Right ventricle myocardium inferior (tissue), 1 donor: ENCODE measurements at regions not wholly inside any gene's neighbourhood (a gene's known extent, or its start where the extent isn't known, plus 50 kb on each side); places are given as distances from the start of the nearest gene placed in this dataset.

Experiments used
- ATAC-seq: fragments of 200-7000 bp; cut with Tn5 transposase; one replicate; pipeline ENCODE4 v1.9.1; 2020; ENCODE audit warnings: mild to moderate bottlenecking, moderate library complexity
- DNase-seq: peaks from one replicate; pipeline ENCODE4 v3.0.0; 2021; ENCODE audit errors: missing footprints
- intact Hi-C: fragments of 100-400 bp; cut with DNase I; formaldehyde crosslinking; loops from one replicate; pipeline ENCODE4 v1.11.0; 2022
- donor health status: DM: no; HTN: yes; CAD: no; lungs with severe emphysema.

DNA sequence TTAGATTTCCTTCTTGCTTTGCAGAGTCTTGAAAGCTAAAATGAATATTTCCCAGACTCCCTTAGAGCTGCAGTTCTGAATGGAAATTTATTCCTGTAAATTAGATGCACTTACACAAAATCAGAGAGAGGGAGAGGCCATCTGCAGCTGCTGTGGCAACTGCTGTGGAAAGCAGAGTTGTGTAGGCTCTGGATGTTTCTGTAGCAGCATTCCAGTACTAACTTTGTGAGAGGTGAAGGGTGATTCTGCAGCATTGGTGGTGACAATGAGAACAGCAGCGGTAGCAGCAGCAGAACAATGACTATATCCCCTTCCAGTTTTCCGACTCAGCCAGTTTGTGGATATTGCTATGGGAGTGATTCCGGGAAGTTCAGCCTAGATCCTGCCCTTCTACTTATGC lies 433.0 kb upstream of the REG3G start:
- ATAC-seq (no peak), DNase-seq (no peak)
- intact Hi-C loops, result no loop called here

GRCh38 chr2:78601113-78601512 lies 424.4 kb upstream of the REG3G start:
- intact Hi-C loops, result no loop called here
- DNase-seq (no peak), ATAC-seq (no peak)

DNA sequence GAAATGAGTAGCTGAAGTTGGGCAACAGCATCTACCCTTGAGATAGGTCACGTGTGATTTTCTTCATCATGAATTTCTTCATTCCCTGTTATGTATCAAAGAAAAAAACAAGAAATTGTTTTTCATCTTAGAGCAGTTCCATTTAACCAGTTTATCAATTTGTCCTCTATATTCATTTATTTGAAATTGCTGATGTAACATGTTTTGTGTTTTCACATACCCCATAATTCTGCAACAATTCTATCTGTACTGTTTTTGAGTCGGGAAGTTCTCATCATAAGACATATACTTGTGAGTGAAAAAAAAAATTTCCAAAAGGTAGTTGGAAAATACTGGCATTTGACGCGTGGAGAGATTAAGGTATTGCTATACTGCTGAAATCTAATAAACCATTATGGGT lies 422.6 kb upstream of the REG3G start:
- no peak for DNase-seq
- no peak for ATAC-seq
- intact Hi-C loops, result no loop called here

- intact Hi-C loops, result no loop called here
- DNase-seq (no peak), ATAC-seq (no peak)
Observed at GRCh38 chr2:78606895-78607294, 418.6 kb upstream of the REG3G start.

- no peak for ATAC-seq
- intact Hi-C loops, result no loop called here
- no peak for DNase-seq
Observed at GRCh38 chr2:78614726-78615125, 410.8 kb upstream of the REG3G start.

GRCh38 chr2:78615956-78616355 lies 409.5 kb upstream of the REG3G start:
- intact Hi-C loops, result no loop called here
- no peak for ATAC-seq

DNA sequence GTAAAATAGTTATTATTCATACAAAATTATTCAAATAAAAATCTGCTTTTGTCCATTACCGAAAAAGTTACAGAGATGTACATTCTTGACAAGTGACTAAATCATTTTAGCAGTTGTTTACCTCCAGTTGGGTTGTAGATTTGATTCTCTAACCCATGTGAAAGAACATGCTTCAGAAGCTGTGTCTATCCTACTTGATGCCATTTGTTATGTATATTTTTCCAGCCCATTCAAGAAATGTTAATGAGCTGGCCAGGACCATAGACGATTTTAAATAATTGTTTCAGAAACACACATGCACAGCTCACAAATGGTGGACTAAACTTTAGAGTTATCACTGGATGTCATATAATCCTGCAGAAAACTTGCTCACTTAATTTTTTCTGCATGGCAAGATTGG lies 391.1 kb upstream of the REG3G start:
- ATAC-seq, result no peak
- no peak for DNase-seq
- intact Hi-C loops, result no loop called here

More at GRCh38 chr2:78615956-78616355, 409.5 kb upstream of the REG3G start:
- DNase-seq, result no peak

GRCh38 chr2:78644854-78645253 lies 380.6 kb upstream of the REG3G start:
- no peak for ATAC-seq

DNA sequence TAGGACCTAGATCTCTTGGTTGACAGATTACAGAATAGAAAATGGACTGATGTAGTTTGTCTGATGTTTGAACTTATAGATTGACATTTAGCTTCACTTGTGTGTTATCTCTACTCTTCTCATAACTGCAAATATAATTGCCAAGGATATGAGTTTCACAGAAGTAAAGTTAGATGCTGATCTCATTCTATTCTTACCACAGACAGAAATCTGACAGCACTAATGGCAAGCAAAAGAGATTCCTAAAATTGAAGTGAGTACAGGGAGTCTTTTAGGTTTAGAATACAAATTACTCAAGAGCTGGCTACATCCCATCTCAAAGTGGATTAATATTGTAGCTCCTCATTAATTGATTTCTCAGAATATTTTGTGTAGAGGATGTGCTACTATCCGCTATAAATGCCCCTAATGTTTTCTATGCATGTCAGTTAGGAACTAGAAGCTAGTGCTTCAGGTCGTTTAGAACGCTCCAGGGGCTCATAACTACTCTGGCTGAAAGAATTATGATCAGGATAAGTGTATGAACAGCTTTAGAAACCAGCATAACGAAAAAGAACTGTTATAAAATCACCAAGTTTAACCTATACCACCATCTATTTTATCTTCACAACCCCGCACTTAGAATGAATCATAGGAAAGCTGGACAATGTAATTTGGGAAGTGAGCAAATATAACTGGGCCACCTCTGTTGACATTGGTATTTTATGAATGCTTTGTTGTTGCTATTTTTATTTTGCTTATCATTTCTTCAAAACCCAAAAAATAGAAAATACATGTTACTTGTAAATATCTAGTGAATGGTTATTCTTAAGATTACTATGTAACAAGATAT lies 378.8 kb upstream of the REG3G start:
- ATAC-seq (no peak), DNase-seq (no peak)
- intact Hi-C loops, result no loop called here

More at GRCh38 chr2:78644854-78645253, 380.6 kb upstream of the REG3G start:
- intact Hi-C loops, result no loop called here
- no peak for DNase-seq

- ATAC-seq (no peak), DNase-seq (no peak)
- intact Hi-C loops, result no loop called here
Observed at GRCh38 chr2:78648558-78648957, 376.9 kb upstream of the REG3G start.

DNA sequence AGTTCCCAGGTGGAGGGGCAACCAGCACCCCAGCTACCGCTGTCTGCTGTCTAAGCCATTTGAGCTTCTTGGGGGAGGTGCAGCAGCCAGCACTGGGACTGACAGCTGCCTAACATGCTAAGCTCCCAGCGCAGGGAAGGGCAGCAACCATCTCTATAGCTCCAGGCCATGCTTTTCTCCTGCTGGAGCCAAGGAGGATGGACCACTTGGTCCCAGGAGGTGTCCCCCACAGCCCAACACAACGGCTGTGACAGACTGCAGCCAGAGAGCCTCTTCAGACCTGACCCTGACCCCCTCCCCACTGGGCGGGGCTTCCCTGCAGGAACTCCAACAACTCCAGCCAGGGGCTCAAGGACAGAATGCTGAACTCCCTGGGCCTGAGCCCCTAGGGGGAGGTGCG lies 370.6 kb upstream of the REG3G start:
- intact Hi-C loops, result no loop called here
- ATAC-seq (no peak), DNase-seq (peak; percentile 45)

DNA sequence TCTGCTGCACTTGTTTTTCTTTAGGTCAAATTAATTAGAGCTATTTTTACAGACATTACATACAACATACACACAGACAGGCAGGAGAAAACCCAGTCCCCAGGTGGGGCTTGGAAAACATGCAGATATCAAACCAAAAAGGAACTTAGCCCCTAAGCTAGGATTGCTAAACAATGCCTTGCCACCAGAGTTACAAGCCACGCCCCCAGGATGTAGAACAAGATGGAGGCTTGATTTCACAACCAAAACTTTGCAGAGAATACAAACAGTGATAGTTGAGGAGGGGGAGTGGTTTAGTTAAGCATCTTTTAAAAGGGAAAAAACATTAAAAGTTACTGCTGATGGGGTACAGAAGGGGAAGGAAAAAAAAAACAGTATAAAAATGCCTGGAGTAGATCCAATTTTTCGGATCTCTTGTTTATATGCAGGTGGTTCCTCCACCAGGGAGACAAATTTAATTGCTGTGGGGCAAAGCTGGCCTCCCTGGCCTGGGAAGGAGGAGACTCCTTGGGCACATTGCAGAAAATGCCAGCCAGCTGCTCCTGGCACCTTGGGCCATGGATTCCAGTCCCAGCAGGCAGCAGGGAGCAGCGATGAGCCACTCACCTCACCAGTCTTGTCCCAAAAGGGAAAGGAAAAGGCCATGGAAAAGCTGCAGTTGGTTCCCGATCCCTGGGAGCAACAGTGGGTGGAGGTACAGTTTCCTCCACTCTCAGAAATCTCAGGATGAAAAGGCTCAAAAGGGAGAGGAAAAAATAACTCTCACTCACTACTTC lies 348.4 kb upstream of the REG3G start:
- DNase-seq (peak; percentile 20), ATAC-seq (no peak)
- intact Hi-C loops, result no loop called here

DNA sequence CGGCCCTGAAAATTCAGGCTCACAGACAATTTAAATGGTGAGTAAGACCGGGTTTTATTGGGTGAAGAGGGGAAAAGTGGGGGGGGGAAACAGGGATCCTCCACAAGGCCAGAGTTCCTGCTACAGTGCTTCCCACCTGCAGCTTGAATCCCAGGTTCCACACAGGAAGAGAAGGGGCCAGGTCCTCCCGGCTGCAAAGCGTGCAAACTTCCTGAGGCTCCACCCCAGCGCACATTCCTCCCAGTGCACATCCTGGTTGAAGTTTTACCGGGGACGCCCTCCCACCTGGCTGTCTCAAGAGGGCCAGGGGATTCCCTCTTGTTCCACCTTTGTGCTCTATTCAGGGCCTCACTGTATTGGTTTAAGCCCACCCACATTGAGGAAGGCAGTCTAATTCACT lies 347.7 kb upstream of the REG3G start:
- DNase-seq (no peak), ATAC-seq (no peak)
- intact Hi-C loops, result no loop called here

GRCh38 chr2:78681386-78681785 lies 344.1 kb upstream of the REG3G start:
- ATAC-seq (no peak), DNase-seq (no peak)
- intact Hi-C loops, result no loop called here

DNA sequence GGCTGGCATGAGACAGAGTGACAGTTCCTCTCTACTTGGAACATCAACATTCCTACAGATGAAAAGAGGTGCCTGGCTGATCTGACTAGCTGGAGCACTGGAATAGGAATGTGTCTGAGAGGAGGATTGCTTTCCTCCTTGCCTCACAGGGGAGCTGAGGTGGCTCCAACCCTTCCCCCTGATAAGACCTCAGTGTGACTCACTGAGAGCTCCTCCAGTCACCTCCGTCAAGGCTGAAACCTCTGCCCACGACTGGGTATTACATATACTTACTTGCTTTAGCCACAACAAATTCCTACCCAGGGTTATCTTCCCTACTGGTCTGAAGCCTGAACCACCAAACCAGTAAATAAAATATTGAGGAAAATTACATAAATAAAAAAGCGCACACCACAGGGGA lies 342.7 kb upstream of the REG3G start:
- DNase-seq (no peak), ATAC-seq (no peak)
- intact Hi-C loops, result no loop called here

DNA sequence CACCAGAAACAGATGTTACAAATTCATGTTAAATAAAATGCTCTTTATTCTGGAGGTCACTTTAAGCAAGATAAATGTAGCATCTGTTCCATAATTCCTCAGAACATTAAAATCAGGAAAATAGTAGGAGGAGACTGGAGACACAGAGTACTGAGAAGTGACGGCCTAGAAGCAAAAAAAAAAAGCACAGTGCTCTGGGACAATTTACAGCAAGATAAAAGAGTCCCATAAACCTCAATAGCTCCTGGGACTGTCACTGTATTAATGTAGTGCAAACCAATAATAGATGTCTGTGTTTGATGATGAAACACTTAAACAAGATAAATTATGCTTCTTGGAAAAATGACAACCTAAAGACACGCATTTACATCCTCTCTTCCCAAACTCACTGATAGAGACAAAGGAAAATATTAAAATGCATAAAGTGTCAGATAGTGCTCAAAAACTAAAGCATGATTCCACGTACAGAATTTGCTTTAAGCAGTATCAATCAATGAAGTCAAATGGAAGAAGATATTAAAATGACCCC lies 338.8 kb upstream of the REG3G start:
- intact Hi-C loops, result no loop called here
- DNase-seq, result no peak
- ATAC-seq, result no peak

- DNase-seq (no peak), ATAC-seq (no peak)
- intact Hi-C loops, result no loop called here
Observed at GRCh38 chr2:78699696-78700095, 325.8 kb upstream of the REG3G start.

GRCh38 chr2:78701546-78701945 lies 324.0 kb upstream of the REG3G start:
- intact Hi-C loops, result no loop called here
- no peak for ATAC-seq
- peak; percentile 27 for DNase-seq

DNA sequence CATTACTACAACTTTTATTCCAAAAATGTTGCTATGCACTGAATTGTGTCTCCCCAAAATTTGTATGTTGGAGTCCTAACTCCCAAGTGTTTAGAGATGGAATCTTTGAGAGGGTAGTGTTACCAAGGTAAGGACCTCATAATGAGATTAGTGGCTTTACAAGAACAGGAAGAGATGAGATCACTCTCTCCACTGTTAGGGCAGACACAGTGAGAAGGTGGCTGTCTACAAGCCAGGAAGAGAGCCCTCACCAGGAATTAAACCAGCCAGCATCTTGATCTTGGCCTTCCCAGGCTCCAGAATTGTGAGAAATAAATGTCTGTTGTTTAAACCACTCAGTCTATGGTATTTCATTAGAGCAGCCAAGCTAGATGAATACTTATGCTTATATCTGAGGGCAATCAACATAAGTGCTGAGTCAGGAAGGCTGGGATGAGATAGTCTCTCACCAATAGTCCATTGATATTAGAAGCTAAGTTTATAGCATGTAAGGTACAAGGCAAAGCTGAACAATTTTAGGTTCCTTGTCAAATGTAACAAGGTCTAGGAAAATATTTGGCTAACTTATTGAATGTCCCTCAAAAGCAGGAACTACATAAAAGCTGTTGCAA lies 317.6 kb upstream of the REG3G start:
- intact Hi-C loops, result no loop called here
- DNase-seq, result no peak
- ATAC-seq, result no peak
